Fibroblast of skin of scalp (primary cell): ENCODE measurements at regions not wholly inside any gene's neighbourhood (a gene's known extent, or its start where the extent isn't known, plus 50 kb on each side); places are given as distances from the start of the nearest gene placed in this dataset.

Experiments
- DNase-seq: peaks from one replicate; pipeline ENCODE4 v3.0.0-alpha.2; 2013

- peak; percentile 22 for DNase-seq
These were observed 96.5 kb upstream of the PACRGL start for GRCh38 chr4:20603671-20604313.

- no peak for DNase-seq
These were observed 87.9 kb upstream of the PACRGL start for GRCh38 chr4:20612313-20612712.

GRCh38 chr4:20614816-20615215 lies 85.4 kb upstream of the PACRGL start:
- no peak for DNase-seq

GRCh38 chr4:20615486-20616260 lies 84.6 kb upstream of the PACRGL start:
- DNase-seq = no peak

GRCh38 chr4:20616313-20616712 lies 83.9 kb upstream of the PACRGL start:
- no peak for DNase-seq

- DNase-seq = no peak
These were observed 83.4 kb upstream of the PACRGL start for GRCh38 chr4:20616848-20617247.

GRCh38 chr4:20617678-20618396 lies 82.4 kb upstream of the PACRGL start:
- no peak for DNase-seq

- DNase-seq = no peak
These were observed 81.5 kb upstream of the PACRGL start for GRCh38 chr4:20618731-20619130.

- DNase-seq = no peak
These were observed 78.8 kb upstream of the PACRGL start for GRCh38 chr4:20621476-20621875.

GRCh38 chr4:20622701-20623100 lies 77.6 kb upstream of the PACRGL start:
- DNase-seq = no peak

- no peak for DNase-seq
These were observed 76.3 kb upstream of the PACRGL start for GRCh38 chr4:20623939-20624338.

- DNase-seq = peak; percentile 18
These were observed 75.4 kb upstream of the PACRGL start for GRCh38 chr4:20624793-20625374.

- no peak for DNase-seq
These were observed 74.8 kb upstream of the PACRGL start for GRCh38 chr4:20625426-20625825.

- no peak for DNase-seq
These were observed 73.8 kb upstream of the PACRGL start for GRCh38 chr4:20626326-20627005.

- no peak for DNase-seq
These were observed 72.4 kb upstream of the PACRGL start for GRCh38 chr4:20627866-20628265.

GRCh38 chr4:20629186-20630106 lies 70.8 kb upstream of the PACRGL start:
- no peak for DNase-seq

- DNase-seq = no peak
These were observed 61.4 kb upstream of the PACRGL start for GRCh38 chr4:20638825-20639224.

- DNase-seq = no peak
These were observed 60.9 kb upstream of the PACRGL start for GRCh38 chr4:20639346-20639745.

- no peak for DNase-seq
These were observed 59.3 kb upstream of the PACRGL start for GRCh38 chr4:20640989-20641388.

- no peak for DNase-seq
These were observed 58.3 kb upstream of the PACRGL start for GRCh38 chr4:20641976-20642375.

GRCh38 chr4:20643631-20644030 lies 56.6 kb upstream of the PACRGL start:
- DNase-seq = no peak

- no peak for DNase-seq
These were observed 55.0 kb upstream of the PACRGL start for GRCh38 chr4:20645236-20645635.
